Endothelial cell of umbilical vein (primary cell): ENCODE measurements at regions not wholly inside any gene's neighbourhood (a gene's known extent, or its start where the extent isn't known, plus 50 kb on each side); places are given as distances from the start of the nearest gene placed in this dataset.

Experiments used
- BruUV-seq: library from RNA; stranded (reverse); fragments of 400-500 nt; replicated peaks from 2 replicates; lab custom pipeline; 2021; lab: Mats Ljungman, UMichigan
- CTCF ChIA-PET: fragments of 300-600, 350-600 bp; sonication (Branson Sonifier 250); formaldehyde crosslinking; loops from one replicate; lab custom pipeline; 2021; ENCODE audit warnings: antibody characterized with exemption, inconsistent platforms; lab: Charles Lee
- POLR2A ChIA-PET: fragments of 300-600, 350-600 bp; sonication (Branson Sonifier 250); formaldehyde crosslinking; loops from one replicate; lab custom pipeline; 2021; ENCODE audit warnings: antibody characterized with exemption, inconsistent platforms; lab: Charles Lee
- DNase-seq: peaks from one replicate; pipeline ENCODE4 v3.0.0-alpha.2; 2011; ENCODE audit warnings: low read depth, low spot score
- FAIRE-seq: peaks from 2 replicates; lab custom pipeline; 2011; peaks lifted over from hg19 to GRCh38; lab: Jason Lieb, UNC
- H2AFZ ChIP-seq: 2 replicates; pipeline ENCODE4 v1.6.0; 2012; ENCODE audit warnings: low read depth, low read length, control low read depth, inconsistent platforms
- H3K27ac ChIP-seq: 2 replicates; pipeline ENCODE4 v1.5.1; 2011; ENCODE audit warnings: low read depth, mild to moderate bottlenecking, control low read depth, low read length, moderate library complexity; ENCODE audit not compliant: insufficient read depth
- H3K27me3 ChIP-seq, 2 experiments: 2 replicates each; pipeline versions ENCODE4 v1.6.0 to v1.6.1; 2011; ENCODE audit warnings: low read length in 2 of 2, mixed read lengths in 1 of 2; ENCODE audit not compliant: control insufficient read depth in 2 of 2, insufficient read depth in 2 of 2
- H3K36me3 ChIP-seq, 2 experiments: 2 replicates in 1 of 2; 3 replicates in 1 of 2; pipeline ENCODE4 v1.5.1; 2011; ENCODE audit warnings: low read length in 2 of 2, mild to moderate bottlenecking in 1 of 2, moderate library complexity in 1 of 2; ENCODE audit not compliant: control insufficient read depth in 2 of 2, insufficient read depth in 2 of 2; ENCODE audit errors: extremely low read depth in 1 of 2
- H3K4me1 ChIP-seq: 3 replicates; pipeline ENCODE4 v1.5.1; 2011; ENCODE audit warnings: mild to moderate bottlenecking, low read length; ENCODE audit not compliant: control insufficient read depth, insufficient read depth; ENCODE audit errors: extremely low read depth
- H3K4me2 ChIP-seq: 2 replicates; pipeline ENCODE4 v1.6.1; 2011; ENCODE audit warnings: low read length, control low read depth, mixed read lengths; ENCODE audit not compliant: insufficient read depth
- H3K4me3 ChIP-seq, 3 experiments: fragments of 200-600 bp in 1 of 3; sonication (generic), shearing (Covaris generic) in 1 of 3; replicated peaks in 1 of 3; 2 replicates each; pipeline ENCODE4 v1.5.1; 2011 to 2016; ENCODE audit warnings: control low read depth in 3 of 3, low read length in 3 of 3, mild to moderate bottlenecking in 2 of 3, inconsistent platforms in 1 of 3, low read depth in 1 of 3, moderate library complexity in 1 of 3; ENCODE audit not compliant: insufficient read depth in 1 of 3
- H3K79me2 ChIP-seq: 2 replicates; pipeline ENCODE4 v1.6.0; 2012; ENCODE audit warnings: low read length, inconsistent platforms; ENCODE audit not compliant: control insufficient read depth, insufficient read depth
- H3K9ac ChIP-seq: replicated peaks from 2 replicates; pipeline ENCODE3; 2011; ENCODE audit warnings: low read length, control low read depth; ENCODE audit not compliant: insufficient read depth; ENCODE audit errors: extremely low read depth
- H3K9me1 ChIP-seq: replicated peaks from 3 replicates; pipeline ENCODE4 v1.6.0; 2011; ENCODE audit warnings: mild to moderate bottlenecking, low read length; ENCODE audit not compliant: control insufficient read depth, insufficient read depth; ENCODE audit errors: extremely low read depth
- H3K9me3 ChIP-seq: replicated peaks from 2 replicates; pipeline ENCODE4 v1.5.1; 2012; ENCODE audit warnings: low read length, inconsistent platforms; ENCODE audit not compliant: control insufficient read depth, insufficient read depth
- H4K20me1 ChIP-seq: replicated peaks from 2 replicates; pipeline ENCODE3; 2011; ENCODE audit warnings: mild to moderate bottlenecking, low read length; ENCODE audit not compliant: control insufficient read depth, insufficient read depth; ENCODE audit errors: extremely low read depth
- CTCF ChIP-seq, 2 donors: IDR thresholded peaks; 1 replicate in 1 of 2; 2 replicates in 1 of 2; pipeline ENCODE4 v1.5.1; 2011; ENCODE audit warnings: low read length in 2 of 2, mild to moderate bottlenecking in 2 of 2, moderate library complexity in 2 of 2, control low read depth in 1 of 2, inconsistent platforms in 1 of 2, low read depth in 1 of 2; ENCODE audit not compliant: insufficient read depth in 1 of 2; ENCODE audit errors: extremely low read depth in 1 of 2
- EZH2 ChIP-seq: IDR thresholded peaks from 2 replicates; pipeline ENCODE4 v1.6.1; 2012; ENCODE audit warnings: borderline replicate concordance, low read depth, mild to moderate bottlenecking, moderate library complexity, low read length, inconsistent platforms; ENCODE audit not compliant: severe bottlenecking
- FOS ChIP-seq: IDR thresholded peaks from 2 replicates; pipeline ENCODE4 v1.6.1; 2011; ENCODE audit warnings: mild to moderate bottlenecking, low read length, moderate library complexity, borderline replicate concordance; ENCODE audit not compliant: insufficient read depth
- GATA2 ChIP-seq: IDR thresholded peaks from 2 replicates; pipeline ENCODE4 v1.7.0; 2011; ENCODE audit warnings: low read depth, mild to moderate bottlenecking, moderate library complexity, mixed read lengths, low read length; ENCODE audit not compliant: insufficient read length, insufficient read depth
- JUN ChIP-seq: IDR thresholded peaks from 2 replicates; pipeline ENCODE4 v1.6.1; 2011; ENCODE audit warnings: borderline replicate concordance, low read depth; ENCODE audit not compliant: insufficient read length, insufficient read depth
- MAX ChIP-seq: IDR thresholded peaks from 2 replicates; pipeline ENCODE4 v1.6.1; 2011; ENCODE audit not compliant: insufficient read depth, insufficient read length
- MYC ChIP-seq: IDR thresholded peaks from one replicate; pipeline ENCODE4 v1.6.1; 2011; ENCODE audit warnings: mild to moderate bottlenecking, low read depth, low read length
- POLR2A ChIP-seq: IDR thresholded peaks from 2 replicates; pipeline ENCODE4 v1.6.1; 2012; ENCODE audit warnings: low read depth, mild to moderate bottlenecking, control low read depth, low read length
- POLR2AphosphoS5 ChIP-seq: IDR thresholded peaks from 2 replicates; pipeline ENCODE4 v1.6.1; 2012; ENCODE audit warnings: low read depth, mild to moderate bottlenecking, control low read depth, low read length, moderate library complexity; ENCODE audit not compliant: insufficient read depth
- dilution Hi-C: fragments of 300-500 bp; cut with MboI; formaldehyde crosslinking; loops from one replicate; pipeline ENCODE4 v1.15.0; 2019; ENCODE audit warnings: low sequenced_read_pairs; ENCODE audit not compliant: extremely low pct_ligation_motif_present
- intact Hi-C: fragments of 100-400 bp; cut with micrococcal nuclease; formaldehyde crosslinking; loops from one replicate; pipeline ENCODE4 v1.10.0; 2022

- no peak for TF ChIP-seq POLR2A
- TF ChIP-seq GATA2 = no peak
- no peak for TF ChIP-seq FOS
- no peak for TF ChIP-seq MAX
- no peak for TF ChIP-seq MYC
- TF ChIP-seq CTCF (IDR thresholded peaks at IDR 0.05; ENCODE audit: extremely low read depth in 1 of 2, insufficient read depth in 1 of 2, low read depth in 1 of 2, low read length in 2 of 2) = no peak
- no peak for TF ChIP-seq JUN
- TF ChIP-seq POLR2AphosphoS5 = no peak
- TF ChIP-seq EZH2 = no peak
- H4K20me1 ChIP-seq = no peaks in the 10 kb centered on the region
- dilution Hi-C loops = no loop called here
- no peak overlapping the region for H3K4me2 ChIP-seq
- no peak overlapping the region for H3K27ac ChIP-seq
- intact Hi-C loops = no loop called here
- H3K9me3 ChIP-seq = no peaks in the 10 kb centered on the region
- no peaks in the 10 kb centered on the region for H3K79me2 ChIP-seq
- DNase-seq (no peak), FAIRE-seq (no peak)
- no peak overlapping the region for H2AFZ ChIP-seq
- H3K4me3 ChIP-seq = no peak overlapping the region
- no peak overlapping the region for H3K9ac ChIP-seq
- POLR2A ChIA-PET = no interaction called here
- no peaks in the 10 kb centered on the region for H3K36me3 ChIP-seq
- BruUV-seq = no TSS peak
- no peaks in the 10 kb centered on the region for H3K9me1 ChIP-seq
- CTCF ChIA-PET = no interaction called here
- H3K4me1 ChIP-seq = no peaks in the 10 kb centered on the region
- peaks cover 0 to 2% of the 10 kb centered on the region in 2 experiments for H3K27me3 ChIP-seq
These were observed 484.8 kb downstream of the PREX1 start for GRCh38 chr20:48342822-48343513.
